T-cell (primary cell): ENCODE measurements at regions not wholly inside any gene's neighbourhood (a gene's known extent, or its start where the extent isn't known, plus 50 kb on each side); places are given as distances from the start of the nearest gene placed in this dataset.
"Not testable (repeated sequence)": the region's sequence is repeated elsewhere in the genome, so short reads cannot be mapped to it uniquely, and the experiment has no call there.

Source experiments
- ATAC-seq, 4 experiments: fragments of 200-7000 bp in 3 of 4; fragments of 150-1000 bp in 1 of 4; cut with Tn5 transposase; replicated peaks in 1 of 4; 1 replicate in 3 of 4; 2 replicates in 1 of 4; pipeline ENCODE4 v1.10.0; 2021; ENCODE audit warnings: moderate library complexity in 3 of 4, mild to moderate bottlenecking in 2 of 4, moderate number of reproducible peaks in 1 of 4
- CTCF ChIA-PET, 2 donors: fragments of 300-600 bp; sonication (Branson Sonifier 250); formaldehyde crosslinking; loops; one replicate each; lab custom pipeline; 2022; ENCODE audit warnings: antibody characterized with exemption in 2 of 2; lab: Charles Lee
- POLR2A ChIA-PET, 2 donors: fragments of 300-600 bp; sonication (Branson Sonifier 250); formaldehyde crosslinking; loops; one replicate each; lab custom pipeline; 2022; ENCODE audit warnings: antibody characterized with exemption in 2 of 2; lab: Charles Lee
- DNase-seq, 35 experiments: peaks; one replicate each; pipeline versions ENCODE4 v3.0.0 to v3.0.0-alpha.2; 2013 to 2023
- H3K27ac ChIP-seq: one replicate; pipeline ENCODE4 v1.5.1; 2013; ENCODE audit warnings: low read length
- H3K27me3 ChIP-seq, 2 experiments: replicated peaks in 1 of 2; 1 replicate in 1 of 2; 2 replicates in 1 of 2; pipeline versions ENCODE4 v1.6.1 to v1.7.0; 2013; ENCODE audit warnings: low read length in 1 of 2, mixed read lengths in 1 of 2; ENCODE audit not compliant: control insufficient read depth in 2 of 2, insufficient read depth in 2 of 2; ENCODE audit errors: extremely low read depth in 1 of 2
- H3K36me3 ChIP-seq, 2 donors: 1 replicate in 1 of 2; 2 replicates in 1 of 2; pipeline versions ENCODE4 v1.6.1 to v1.7.0; 2013; ENCODE audit warnings: low read length in 1 of 2; ENCODE audit not compliant: control insufficient read depth in 2 of 2, insufficient read depth in 1 of 2; ENCODE audit errors: extremely low read depth in 1 of 2
- H3K4me1 ChIP-seq, 2 experiments: 1 replicate in 1 of 2; 2 replicates in 1 of 2; pipeline versions ENCODE4 v1.6.1 to v1.7.0; 2013; ENCODE audit warnings: low read length in 2 of 2, mixed read lengths in 1 of 2; ENCODE audit not compliant: insufficient read depth in 2 of 2, control insufficient read depth in 1 of 2; ENCODE audit errors: extremely low read depth in 1 of 2
- H3K4me3 ChIP-seq, 2 donors: 1 replicate in 1 of 2; 2 replicates in 1 of 2; pipeline versions ENCODE4 v1.5.1 to v1.7.0; 2013; ENCODE audit warnings: mild to moderate bottlenecking in 2 of 2, low read length in 1 of 2, moderate library complexity in 1 of 2; ENCODE audit not compliant: control insufficient read depth in 1 of 2; ENCODE audit errors: extremely low read depth in 1 of 2
- H3K9me3 ChIP-seq: 2 replicates; pipeline ENCODE4 v1.7.0; 2013
- H3K27ac Mint-ChIP-seq, 2 donors: one replicate each; pipeline ENCODE4 v1.8.0; 2020 to 2021; ENCODE audit warnings: mild to moderate bottlenecking in 2 of 2, mixed read lengths in 2 of 2
- H3K27me3 Mint-ChIP-seq, 2 donors: one replicate each; pipeline ENCODE4 v1.8.0; 2021 to 2022; ENCODE audit warnings: mixed read lengths in 2 of 2
- H3K36me3 Mint-ChIP-seq: one replicate; pipeline ENCODE4 v1.8.0; 2021; ENCODE audit warnings: mixed read lengths
- H3K4me1 Mint-ChIP-seq, 3 donors: one replicate each; pipeline ENCODE4 v1.8.0; 2020 to 2022; ENCODE audit warnings: mixed read lengths in 3 of 3, mild to moderate bottlenecking in 1 of 3
- H3K4me3 Mint-ChIP-seq, 3 donors: one replicate each; pipeline ENCODE4 v1.8.0; 2020 to 2022; ENCODE audit warnings: mild to moderate bottlenecking in 3 of 3, mixed read lengths in 3 of 3, moderate library complexity in 3 of 3
- H3K9me3 Mint-ChIP-seq, 3 donors: one replicate each; pipeline ENCODE4 v1.8.0; 2020 to 2022; ENCODE audit warnings: mixed read lengths in 3 of 3
- WGBS: methylation state at CpG from one replicate; pipeline ENCODE4 v1.1.5; 2013; ENCODE audit warnings: missing lambda C conversion rate; ENCODE audit not compliant: insufficient coverage; 5-methylcytosine and 5-hydroxymethylcytosine counted together

DNA sequence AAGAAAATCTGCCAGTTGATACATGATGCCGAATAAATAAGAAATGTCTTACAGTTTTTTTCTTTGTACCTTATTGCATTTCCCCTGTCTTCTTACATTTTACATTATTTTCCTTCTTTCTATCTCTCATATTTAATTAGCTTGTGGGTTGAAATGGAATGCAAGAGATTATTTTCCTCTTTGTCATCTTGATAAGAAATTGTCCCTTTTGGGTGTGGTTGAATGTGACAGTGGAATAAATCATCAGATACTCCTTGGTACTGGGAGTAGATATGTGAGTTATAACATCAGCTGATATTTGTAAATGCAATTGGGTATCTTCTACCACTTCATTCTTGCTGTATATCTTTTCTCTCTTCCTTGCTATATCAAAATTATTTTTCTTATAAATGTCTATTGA, 997.4 kb downstream of the RAPGEF2 start:
- no peaks in the 10 kb centered on the region for H3K4me1 Mint-ChIP-seq
- Histone ChIP-seq H3K4me3 (no peak overlapping the region), H3K36me3 (no peaks in the 10 kb centered on the region), H3K9me3 (no peaks in the 10 kb centered on the region), H3K27me3 (no peaks in the 10 kb centered on the region), H3K27ac (no peak overlapping the region), H3K4me1 (no peaks in the 10 kb centered on the region)
- POLR2A ChIA-PET = no interaction called here
- CTCF ChIA-PET = no interaction called here
- DNase-seq (no peak), ATAC-seq (no peak)
- no peaks in the 10 kb centered on the region for H3K36me3 Mint-ChIP-seq
- peaks cover 5 to 29% (median 13%) of the 10 kb centered on the region in 3 donors for H3K9me3 Mint-ChIP-seq
- WGBS = no CpG with 5 or more reads among the region's 1 CpG
- H3K27me3 Mint-ChIP-seq = no peaks in the 10 kb centered on the region
- no peak overlapping the region for H3K27ac Mint-ChIP-seq
- H3K4me3 Mint-ChIP-seq = no peak overlapping the region

DNA sequence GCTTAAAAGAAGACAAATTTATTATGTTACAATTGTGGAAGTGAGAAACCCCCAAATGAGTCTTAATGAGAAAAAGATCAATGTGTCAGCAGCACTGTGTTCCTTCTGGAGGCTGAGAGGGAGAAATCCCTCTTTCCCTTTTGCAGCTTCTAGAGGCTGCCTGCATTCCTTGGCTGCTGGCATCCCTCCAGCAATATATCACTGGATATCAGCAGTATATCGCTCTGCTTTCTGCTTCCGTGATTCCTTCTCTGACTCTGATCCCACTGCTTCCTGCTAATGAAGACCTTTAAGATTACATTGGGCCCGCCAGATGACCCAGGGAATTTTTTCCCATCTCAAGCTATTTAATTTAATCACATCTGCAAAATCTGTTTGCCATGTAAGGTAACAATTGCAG, 1008.0 kb downstream of the RAPGEF2 start:
- DNase-seq (no peak), ATAC-seq (no peak)
- Mint-ChIP-seq H3K4me3 (no peak overlapping the region), H3K27ac (no peak overlapping the region), H3K36me3 (no peaks in the 10 kb centered on the region), H3K9me3 (peaks cover 8 to 35% (median 22%) of the 10 kb centered on the region in 3 donors), H3K27me3 (no peaks in the 10 kb centered on the region), H3K4me1 (no peaks in the 10 kb centered on the region)
- Histone ChIP-seq H3K4me1 (no peaks in the 10 kb centered on the region), H3K27me3 (no peaks in the 10 kb centered on the region), H3K36me3 (no peaks in the 10 kb centered on the region), H3K9me3 (no peaks in the 10 kb centered on the region), H3K27ac (no peak overlapping the region), H3K4me3 (no peak overlapping the region)
- ChIA-PET POLR2A (no interaction called here), CTCF (no interaction called here)
- WGBS = 93% methylated on average over 2 of the region's 3 CpGs

DNA sequence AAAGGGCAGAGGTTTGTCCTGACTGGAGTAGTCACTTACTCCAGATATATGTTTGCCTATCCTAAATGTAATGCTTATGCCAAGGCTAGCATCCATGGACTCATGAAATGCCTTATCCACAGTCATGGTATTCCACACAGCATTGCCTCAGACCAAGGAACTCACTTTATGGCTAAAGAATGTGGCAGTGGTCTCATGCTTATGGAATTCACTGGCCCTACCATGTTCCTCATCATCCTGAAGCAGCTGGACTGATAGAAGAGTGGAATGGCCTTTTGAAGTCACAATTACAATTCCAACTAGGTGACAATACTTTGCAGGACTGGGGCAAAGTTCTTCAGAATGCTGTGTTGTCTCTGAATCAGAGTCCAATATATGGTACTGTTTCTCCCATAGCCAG, 1014.8 kb downstream of the RAPGEF2 start:
- H3K4me1 ChIP-seq = no peaks in the 10 kb centered on the region
- Mint-ChIP-seq H3K36me3 (no peaks in the 10 kb centered on the region), H3K4me1 (no peaks in the 10 kb centered on the region), H3K4me3 (no peak overlapping the region), H3K27ac (no peak overlapping the region), H3K9me3 (peaks cover 14 to 16% (median 15%) of the 10 kb centered on the region in 3 donors), H3K27me3 (no peaks in the 10 kb centered on the region)
- no peak overlapping the region for H3K4me3 ChIP-seq
- H3K9me3 ChIP-seq = no peaks in the 10 kb centered on the region
- ATAC-seq (no peak), DNase-seq (no peak)
- POLR2A ChIA-PET = no interaction called here
- no peaks in the 10 kb centered on the region for H3K36me3 ChIP-seq
- no peaks in the 10 kb centered on the region for H3K27me3 ChIP-seq
- CTCF ChIA-PET = no interaction called here
- no peak overlapping the region for H3K27ac ChIP-seq

DNA sequence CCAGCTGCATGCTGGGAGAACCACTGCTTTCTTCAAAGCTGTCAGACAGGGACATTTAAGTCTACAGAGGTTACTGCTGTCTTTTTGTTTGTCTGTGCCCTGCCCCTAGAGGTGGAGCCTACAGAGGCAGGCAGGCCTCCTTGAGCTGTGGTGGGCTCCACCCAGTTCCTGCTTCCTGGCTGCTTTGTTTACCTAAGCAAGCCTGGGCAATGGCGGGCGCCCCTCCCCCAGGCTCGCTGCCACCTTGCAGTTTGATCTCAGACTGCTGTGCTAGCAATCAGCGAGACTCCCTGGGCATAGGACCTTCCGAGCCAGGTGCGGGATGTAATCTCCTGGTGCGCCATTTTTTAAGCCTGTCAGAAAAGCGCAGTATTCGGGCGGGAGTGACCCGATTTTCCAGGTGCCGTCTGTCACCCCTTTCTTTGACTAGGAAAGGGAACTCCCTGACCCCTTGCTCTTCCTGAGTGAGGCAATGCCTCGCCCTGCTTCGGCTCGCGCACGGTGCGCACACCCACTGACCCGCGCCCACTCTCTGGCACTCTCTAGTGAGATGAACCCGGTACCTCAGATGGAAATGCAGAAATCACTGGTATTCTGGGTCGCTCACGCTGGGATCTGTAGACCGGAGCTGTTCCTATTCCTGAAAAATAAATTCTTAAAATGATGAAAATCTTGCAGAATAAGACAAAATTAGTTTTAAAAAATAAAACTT, 1022.9 kb downstream of the RAPGEF2 start:
- POLR2A ChIA-PET, H3K27me3 Mint-ChIP-seq, CTCF ChIA-PET, H3K27me3 ChIP-seq, H3K9me3 Mint-ChIP-seq, H3K9me3 ChIP-seq, ATAC-seq, H3K27ac ChIP-seq, H3K4me1 Mint-ChIP-seq, H3K4me1 ChIP-seq, H3K36me3 ChIP-seq, H3K36me3 Mint-ChIP-seq, H3K4me3 ChIP-seq, H3K4me3 Mint-ChIP-seq, H3K27ac Mint-ChIP-seq: not testable (repeated sequence)
- DNase-seq = peak in 3 of 35 experiments; percentile 0 to 12 (median 12)
- 86% methylated on average over 12 of the region's 24 CpGs for WGBS

DNA sequence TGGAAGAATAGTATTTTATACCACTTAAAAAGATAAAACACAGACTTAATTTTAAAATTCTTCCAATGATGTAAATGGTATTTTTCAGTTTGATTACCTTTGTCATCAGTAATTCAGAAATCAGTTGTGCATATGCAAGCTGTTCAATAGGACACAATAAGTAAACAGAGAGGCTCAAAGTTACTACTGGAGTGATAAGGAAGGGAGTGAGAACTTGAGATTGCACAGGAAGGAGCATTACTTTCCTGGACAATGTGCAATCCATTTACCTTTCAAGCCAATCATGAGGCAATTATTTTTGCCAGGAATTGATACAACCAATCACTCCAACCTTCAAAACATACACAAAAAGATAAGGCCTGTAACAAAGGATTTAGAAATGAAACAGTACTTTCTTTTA, 1024.3 kb downstream of the RAPGEF2 start:
- no peaks in the 10 kb centered on the region for H3K27me3 ChIP-seq
- H3K27ac Mint-ChIP-seq = no peak overlapping the region
- H3K4me1 Mint-ChIP-seq = no peaks in the 10 kb centered on the region
- no peaks in the 10 kb centered on the region for H3K36me3 Mint-ChIP-seq
- CTCF ChIA-PET = no interaction called here
- H3K9me3 Mint-ChIP-seq = peaks cover 14% of the 10 kb centered on the region in 3 donors
- H3K9me3 ChIP-seq = no peaks in the 10 kb centered on the region
- H3K27me3 Mint-ChIP-seq = no peaks in the 10 kb centered on the region
- no peak overlapping the region for H3K4me3 ChIP-seq
- H3K4me1 ChIP-seq = no peaks in the 10 kb centered on the region
- ATAC-seq (no peak), DNase-seq (no peak)
- POLR2A ChIA-PET = no interaction called here
- no peaks in the 10 kb centered on the region for H3K36me3 ChIP-seq
- no peak overlapping the region for H3K27ac ChIP-seq
- no peak overlapping the region for H3K4me3 Mint-ChIP-seq

DNA sequence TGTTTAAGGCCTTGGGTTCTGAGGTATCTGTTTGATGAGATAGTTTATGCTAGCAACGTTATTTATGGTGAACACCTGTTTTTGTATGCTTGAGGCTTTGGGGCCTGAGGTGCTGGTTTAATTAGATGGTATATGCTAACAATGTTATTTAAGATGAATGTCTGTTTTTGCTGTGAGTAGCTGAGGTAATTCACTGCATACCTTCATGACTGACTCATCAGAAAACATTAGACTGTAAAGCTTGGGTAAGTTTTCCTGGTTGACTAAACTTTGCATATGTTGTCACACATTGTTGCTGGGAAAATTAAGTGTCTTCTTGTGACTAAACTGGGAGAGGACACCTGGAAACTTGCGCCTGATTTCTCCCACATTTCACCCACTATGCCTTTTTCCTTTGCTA, 1026.6 kb downstream of the RAPGEF2 start:
- Histone ChIP-seq H3K27me3 (no peaks in the 10 kb centered on the region), H3K27ac (no peak overlapping the region), H3K4me3 (no peak overlapping the region), H3K36me3 (no peaks in the 10 kb centered on the region), H3K9me3 (no peaks in the 10 kb centered on the region), H3K4me1 (no peaks in the 10 kb centered on the region)
- H3K9me3 Mint-ChIP-seq = peaks cover 23 to 30% (median 25%) of the 10 kb centered on the region in 3 donors
- H3K4me3 Mint-ChIP-seq = no peak overlapping the region
- no peaks in the 10 kb centered on the region for H3K4me1 Mint-ChIP-seq
- CTCF ChIA-PET = no interaction called here
- no peak for DNase-seq
- H3K27ac Mint-ChIP-seq = no peak overlapping the region
- WGBS = 58% methylated on average over 2 of the region's 2 CpGs
- no peaks in the 10 kb centered on the region for H3K36me3 Mint-ChIP-seq
- ATAC-seq = no peak
- POLR2A ChIA-PET = no interaction called here
- H3K27me3 Mint-ChIP-seq = no peaks in the 10 kb centered on the region

DNA sequence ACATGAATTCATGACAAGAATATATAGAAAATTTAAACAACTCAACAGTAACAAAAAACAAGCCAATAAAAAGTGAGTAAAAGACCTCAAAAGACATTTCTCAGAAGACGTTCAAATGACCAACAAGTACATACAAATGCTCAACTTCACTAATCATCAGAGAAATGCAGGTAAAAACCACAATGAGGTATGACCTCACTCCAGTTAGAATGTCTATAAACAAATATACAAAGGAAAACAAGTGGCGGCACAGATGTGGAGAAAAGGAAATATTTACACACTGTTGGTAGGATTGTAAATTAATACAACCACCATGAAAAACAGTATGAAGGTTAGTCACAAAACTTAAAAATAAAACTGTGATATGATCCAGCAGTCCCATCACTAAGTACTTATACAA, 1033.1 kb downstream of the RAPGEF2 start:
- Mint-ChIP-seq H3K27ac (no peak overlapping the region), H3K27me3 (no peaks in the 10 kb centered on the region), H3K36me3 (no peaks in the 10 kb centered on the region), H3K4me1 (no peaks in the 10 kb centered on the region), H3K9me3 (peaks cover 21 to 44% (median 26%) of the 10 kb centered on the region in 3 donors), H3K4me3 (no peak overlapping the region)
- Histone ChIP-seq H3K9me3 (peaks cover 2% of the 10 kb centered on the region), H3K4me3 (no peak overlapping the region), H3K36me3 (no peaks in the 10 kb centered on the region), H3K4me1 (no peaks in the 10 kb centered on the region), H3K27ac (no peak overlapping the region), H3K27me3 (no peaks in the 10 kb centered on the region)
- DNase-seq (no peak), ATAC-seq (no peak)
- CTCF ChIA-PET = no interaction called here
- POLR2A ChIA-PET = no interaction called here
- WGBS = no CpG with 5 or more reads among the region's 2 CpGs
